A673 (cell line): ENCODE measurements at regions not wholly inside any gene's neighbourhood (a gene's known extent, or its start where the extent isn't known, plus 50 kb on each side); places are given as distances from the start of the nearest gene placed in this dataset.

Experiments used
- CTCF ChIP-seq: fragments of 300-800, 200-600 bp; sonication (generic); conservative IDR thresholded peaks from 2 replicates; pipeline ENCODE4 v1.5.1; 2017; ENCODE audit warnings: low read depth, mild to moderate bottlenecking, antibody characterized with exemption, low read length, moderate library complexity, mixed read lengths
- EZH2 ChIP-seq: fragments of 200-600 bp; sonication (generic); IDR thresholded peaks from 2 replicates; pipeline ENCODE4 v1.6.1; 2017; ENCODE audit warnings: borderline replicate concordance, low read depth, mild to moderate bottlenecking, mixed read lengths, antibody characterized with exemption, low read length; ENCODE audit not compliant: poor library complexity, severe bottlenecking

- no peak for TF ChIP-seq CTCF
- TF ChIP-seq EZH2, result no peak
Observed at GRCh38 chr20:12318043-12318442, 400.4 kb downstream of the BTBD3 start.
